GM12873 (cell line): ENCODE measurements at regions not wholly inside any gene's neighbourhood (a gene's known extent, or its start where the extent isn't known, plus 50 kb on each side); places are given as distances from the start of the nearest gene placed in this dataset.

Source experiments
- TF ChIP-seq, protein P1 (sequence below): IDR thresholded peaks from 2 replicates; pipeline ENCODE4 v1.5.1; 2012; ENCODE audit warnings: low read depth, mild to moderate bottlenecking, moderate library complexity, low read length, control low read depth; ENCODE audit not compliant: insufficient read depth; ENCODE audit errors: missing control alignments

DNA sequence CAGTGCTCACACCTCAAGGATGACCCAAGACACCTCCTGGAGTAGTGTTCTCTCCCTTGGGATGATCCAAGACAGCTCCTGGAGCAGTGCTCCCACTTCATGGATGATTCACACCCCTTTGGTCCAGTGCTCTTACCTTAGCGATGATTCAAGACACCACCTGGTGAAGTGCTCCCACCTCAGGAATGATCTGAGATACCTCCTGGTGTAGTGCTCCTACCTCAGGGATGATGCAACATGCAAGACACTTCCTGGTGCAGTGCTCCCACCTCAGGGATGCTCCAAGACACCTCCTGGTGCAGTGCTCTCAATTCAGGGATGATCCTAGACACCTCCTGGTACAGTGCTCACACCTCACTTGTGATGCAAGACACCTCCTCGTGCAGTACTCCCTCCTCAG lies 123.1 kb downstream of the ASB1 start:
- TF ChIP-seq, protein P1, sequence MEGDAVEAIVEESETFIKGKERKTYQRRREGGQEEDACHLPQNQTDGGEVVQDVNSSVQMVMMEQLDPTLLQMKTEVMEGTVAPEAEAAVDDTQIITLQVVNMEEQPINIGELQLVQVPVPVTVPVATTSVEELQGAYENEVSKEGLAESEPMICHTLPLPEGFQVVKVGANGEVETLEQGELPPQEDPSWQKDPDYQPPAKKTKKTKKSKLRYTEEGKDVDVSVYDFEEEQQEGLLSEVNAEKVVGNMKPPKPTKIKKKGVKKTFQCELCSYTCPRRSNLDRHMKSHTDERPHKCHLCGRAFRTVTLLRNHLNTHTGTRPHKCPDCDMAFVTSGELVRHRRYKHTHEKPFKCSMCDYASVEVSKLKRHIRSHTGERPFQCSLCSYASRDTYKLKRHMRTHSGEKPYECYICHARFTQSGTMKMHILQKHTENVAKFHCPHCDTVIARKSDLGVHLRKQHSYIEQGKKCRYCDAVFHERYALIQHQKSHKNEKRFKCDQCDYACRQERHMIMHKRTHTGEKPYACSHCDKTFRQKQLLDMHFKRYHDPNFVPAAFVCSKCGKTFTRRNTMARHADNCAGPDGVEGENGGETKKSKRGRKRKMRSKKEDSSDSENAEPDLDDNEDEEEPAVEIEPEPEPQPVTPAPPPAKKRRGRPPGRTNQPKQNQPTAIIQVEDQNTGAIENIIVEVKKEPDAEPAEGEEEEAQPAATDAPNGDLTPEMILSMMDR = no peak

GRCh38 chr2:238551091-238551490 lies 124.4 kb downstream of the ASB1 start:
- TF ChIP-seq, protein P1 = no peak

DNA sequence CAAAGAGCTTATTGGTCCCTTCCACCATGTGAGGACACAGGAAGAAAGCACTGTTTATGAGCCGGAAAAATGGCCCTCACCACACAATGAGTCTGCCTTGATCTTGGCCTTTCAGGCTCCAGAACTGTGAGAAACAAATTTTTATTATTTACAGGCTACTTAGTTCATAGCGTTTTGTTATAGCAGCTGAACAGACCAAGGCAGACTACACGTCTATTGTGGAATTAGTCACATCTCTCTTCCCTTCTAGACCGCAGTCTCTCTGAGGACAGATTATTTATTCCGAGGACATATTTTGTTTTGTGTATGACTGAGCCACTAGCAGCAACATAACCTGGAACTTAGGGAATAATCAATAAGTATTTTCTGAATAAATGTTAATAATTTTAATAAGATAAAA lies 125.5 kb downstream of the ASB1 start:
- TF ChIP-seq, protein P1 = no peak

- TF ChIP-seq, protein P1 = no peak
These were observed 126.4 kb downstream of the ASB1 start for GRCh38 chr2:238553159-238553558.

DNA sequence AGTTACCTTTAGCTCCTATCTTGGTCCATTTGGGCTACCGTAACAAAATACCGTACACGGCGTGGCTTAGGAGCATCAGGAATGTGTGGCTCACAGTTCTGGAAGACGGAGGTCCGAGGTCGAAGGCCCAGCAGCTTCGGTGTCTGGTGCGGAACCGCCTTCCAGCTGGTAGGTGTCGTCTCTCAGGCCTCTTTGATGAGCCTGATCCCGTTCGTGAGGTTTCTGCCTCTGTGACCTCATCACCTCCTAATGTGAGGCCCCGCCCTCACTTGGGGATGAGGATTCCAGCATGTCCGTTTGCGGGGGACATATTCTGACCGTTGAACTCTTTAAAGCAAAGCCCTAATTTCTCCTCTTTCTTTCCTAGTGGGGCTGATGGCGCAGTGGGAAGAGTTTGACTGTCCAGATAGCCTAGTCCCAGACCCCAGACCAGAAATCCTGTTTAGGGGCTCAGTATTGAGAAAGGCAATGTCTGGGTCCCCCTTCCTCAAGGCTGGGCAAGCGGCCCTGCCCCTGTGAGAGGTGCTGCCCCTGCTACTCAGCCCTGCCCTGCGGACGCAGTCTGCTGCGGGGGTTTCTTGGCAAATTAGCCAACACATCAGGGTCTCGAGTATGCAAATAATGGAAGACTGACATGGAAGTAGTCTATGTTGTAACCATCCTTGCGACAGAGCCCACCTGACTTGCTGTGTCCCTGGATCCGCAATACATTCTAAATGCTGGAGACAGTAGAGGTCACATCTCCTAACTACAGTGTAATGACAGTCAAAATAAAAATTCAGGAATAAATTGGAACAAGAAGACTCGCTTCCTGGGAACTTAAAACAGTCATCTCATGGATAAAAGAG lies 128.0 kb downstream of the ASB1 start:
- TF ChIP-seq, protein P1 = no peak

DNA sequence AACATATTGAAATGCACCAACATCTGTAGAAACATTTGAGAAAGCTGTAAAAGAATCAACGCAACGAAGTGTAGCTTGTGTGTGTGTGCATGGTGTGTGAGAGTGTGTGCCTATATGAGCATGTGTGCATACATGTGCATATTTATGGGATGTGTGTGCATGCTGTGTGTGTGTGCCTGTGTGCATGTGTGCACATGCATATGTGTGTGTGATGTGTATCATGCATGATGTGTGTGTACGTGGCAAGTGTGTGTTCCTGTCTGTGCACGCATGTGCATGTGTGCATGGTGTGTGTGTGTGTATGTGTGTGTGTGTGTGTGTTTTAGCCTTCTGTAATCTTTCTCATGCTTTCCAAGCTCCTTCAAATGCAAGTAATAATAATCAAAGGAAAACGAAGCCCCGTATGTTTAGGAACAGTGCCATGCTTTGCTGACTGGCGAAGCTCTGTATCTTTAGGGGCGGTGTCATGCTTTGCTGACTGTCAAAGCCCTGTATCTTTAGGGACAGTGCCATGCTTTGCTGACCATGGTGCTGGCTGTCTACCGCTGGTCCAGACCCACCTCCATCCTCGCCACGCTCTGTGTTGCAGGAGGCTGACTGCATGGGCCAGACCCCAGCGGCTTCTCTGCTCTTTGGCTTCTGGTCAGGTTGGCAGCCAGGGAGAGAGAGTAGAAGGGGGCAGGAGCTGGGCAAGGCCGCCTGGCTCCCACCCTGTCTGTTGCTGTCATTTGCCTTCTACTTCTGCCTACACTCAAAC lies 129.2 kb downstream of the ASB1 start:
- TF ChIP-seq, protein P1 = no peak

DNA sequence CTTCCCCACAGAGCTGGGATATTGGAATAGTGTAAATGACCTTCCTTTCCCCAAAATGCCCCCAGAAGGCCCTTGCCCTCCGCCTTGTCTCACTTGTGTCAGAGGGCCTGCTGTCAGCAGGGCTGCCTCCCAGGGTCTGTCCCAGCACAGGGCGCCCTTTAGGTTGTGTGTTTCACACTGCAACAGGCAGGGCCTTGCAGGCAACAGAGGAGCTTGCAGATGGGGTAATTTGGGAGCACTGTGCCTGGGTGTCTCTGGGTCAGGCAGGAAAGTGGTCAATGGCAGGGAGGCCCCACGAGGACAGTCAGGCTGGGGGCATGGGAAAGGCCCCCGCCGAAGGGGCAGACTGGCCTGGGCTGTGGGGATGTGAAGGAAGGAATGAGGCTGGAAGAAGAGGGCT lies 130.7 kb downstream of the ASB1 start:
- TF ChIP-seq, protein P1 = no peak
